GM20000 (cell line): ENCODE measurements at regions not wholly inside any gene's neighbourhood (a gene's known extent, or its start where the extent isn't known, plus 50 kb on each side); places are given as distances from the start of the nearest gene placed in this dataset.
"Not testable (repeated sequence)": the region's sequence is repeated elsewhere in the genome, so short reads cannot be mapped to it uniquely, and the experiment has no call there.

Experiments
- DNase-seq: peaks from one replicate; pipeline ENCODE4 v3.0.0; 2012; ENCODE audit warnings: low spot score
- CTCF ChIP-seq: IDR thresholded peaks from 2 replicates; pipeline ENCODE4 v1.5.1; 2012; ENCODE audit warnings: mild to moderate bottlenecking, control low read depth; ENCODE audit errors: extremely low read depth, missing control alignments

GRCh38 chr19:23597661-23598060 lies 89.4 kb downstream of the ZNF675 start:
- TF ChIP-seq CTCF: no peak

GRCh38 chr19:23596872-23597271 lies 90.1 kb downstream of the ZNF675 start:
- no peak for DNase-seq
- no peak for TF ChIP-seq CTCF

More at GRCh38 chr19:23597661-23598060, 89.4 kb downstream of the ZNF675 start:
- no peak for DNase-seq

- not testable (repeated sequence) for DNase-seq
Measured at GRCh38 chr19:23594311-23594710, 92.7 kb downstream of the ZNF675 start.

- no peak for DNase-seq
- no peak for TF ChIP-seq CTCF
Measured at GRCh38 chr19:23587546-23587945, 99.5 kb downstream of the ZNF675 start.

GRCh38 chr19:23577501-23577900 lies 109.5 kb downstream of the ZNF675 start:
- no peak for TF ChIP-seq CTCF
- DNase-seq: no peak

- no peak for TF ChIP-seq CTCF
- no peak for DNase-seq
Measured at GRCh38 chr19:23571175-23571574, 115.8 kb downstream of the ZNF675 start.

GRCh38 chr19:23568116-23568515 lies 118.9 kb downstream of the ZNF675 start:
- DNase-seq: not testable (repeated sequence)

GRCh38 chr19:23565256-23565655 lies 121.8 kb downstream of the ZNF675 start:
- DNase-seq: no peak
- TF ChIP-seq CTCF: no peak

GRCh38 chr19:23563326-23563725 lies 123.7 kb downstream of the ZNF675 start:
- no peak for TF ChIP-seq CTCF
- DNase-seq: no peak
